Gastroesophageal sphincter (tissue), 4 donors: ENCODE measurements at regions not wholly inside any gene's neighbourhood (a gene's known extent, or its start where the extent isn't known, plus 50 kb on each side); places are given as distances from the start of the nearest gene placed in this dataset.

ENCODE experiments used
- ATAC-seq: fragments of 150-250 bp; one replicate; pipeline ENCODE4 v1.9.1; 2016; ENCODE audit warnings: mild to moderate bottlenecking, moderate library complexity
- H3K27ac ChIP-seq, 4 donors: fragments of 200-600 bp; sonication (generic) in 3 of 4; 1 replicate in 3 of 4; 2 replicates in 1 of 4; pipeline ENCODE4 v1.5.1; 2016 to 2019
- H3K27me3 ChIP-seq: fragments of 200-600 bp; sonication (generic); one replicate; pipeline ENCODE4 v1.5.1; 2019
- H3K36me3 ChIP-seq, 2 donors: fragments of 200-600 bp; sonication (generic); one replicate each; pipeline ENCODE4 v1.5.1; 2019; ENCODE audit warnings: control low read depth in 1 of 2
- H3K4me1 ChIP-seq, 3 donors: fragments of 200-600 bp; sonication (generic); 1 replicate in 2 of 3; 2 replicates in 1 of 3; pipeline ENCODE4 v1.5.1; 2016 to 2019; ENCODE audit warnings: control low read depth in 2 of 3
- H3K4me3 ChIP-seq, 2 donors: fragments of 200-600 bp; sonication (generic); one replicate each; pipeline ENCODE4 v1.5.1; 2019; ENCODE audit warnings: mild to moderate bottlenecking in 1 of 2, moderate library complexity in 1 of 2
- H3K9me3 ChIP-seq, 3 donors: fragments of 200-600 bp; sonication (generic); one replicate each; pipeline ENCODE4 v1.5.1; 2017 to 2019; ENCODE audit warnings: control low read depth in 2 of 3
- CTCF ChIP-seq, 4 experiments: fragments of 200-600 bp in 2 of 4; fragments of 450-650 bp in 2 of 4; sonication (generic) in 1 of 4; IDR thresholded peaks; one replicate each; pipeline ENCODE4 v1.5.1; 2017 to 2019; ENCODE audit warnings: antibody characterized with exemption in 4 of 4, mild to moderate bottlenecking in 2 of 4, moderate library complexity in 2 of 4
- EP300 ChIP-seq: sonication (generic); formaldehyde crosslinking; IDR thresholded peaks from one replicate; pipeline ENCODE4 v1.6.1; 2017; ENCODE audit warnings: antibody characterized with exemption, mild to moderate bottlenecking
- POLR2A ChIP-seq, 2 donors: fragments of 450-650 bp; IDR thresholded peaks; one replicate each; pipeline ENCODE4 v1.6.1; 2017; ENCODE audit warnings: antibody characterized with exemption in 2 of 2, mild to moderate bottlenecking in 2 of 2, moderate library complexity in 1 of 2
- POLR2AphosphoS5 ChIP-seq: sonication (generic); formaldehyde crosslinking; IDR thresholded peaks from one replicate; pipeline ENCODE4 v1.6.1; 2017; ENCODE audit warnings: antibody characterized with exemption
- WGBS, 2 donors: methylation state at CpG; one replicate each; pipeline ENCODE4 v1.1.5; 2018; ENCODE audit warnings: low coverage in 1 of 2; 5-methylcytosine and 5-hydroxymethylcytosine counted together

- no peaks in the 10 kb centered on the region for H3K27me3 ChIP-seq
- TF ChIP-seq POLR2AphosphoS5 (no peak), CTCF (IDR thresholded peaks at IDR 0.05) (no peak), POLR2A (IDR thresholded peaks at IDR 0.05) (no peak), EP300 (no peak)
- H3K4me1 ChIP-seq = no peaks in the 10 kb centered on the region
- no peak for ATAC-seq
- H3K9me3 ChIP-seq = no peaks in the 10 kb centered on the region
- H3K27ac ChIP-seq = no peak overlapping the region
- H3K36me3 ChIP-seq = no peaks in the 10 kb centered on the region
- H3K4me3 ChIP-seq = no peak overlapping the region
Observed at GRCh38 chr11:23272095-23272494, 411.8 kb upstream of the CCDC179 start.

- Histone ChIP-seq H3K27ac (no peak overlapping the region), H3K27me3 (no peaks in the 10 kb centered on the region), H3K4me1 (no peaks in the 10 kb centered on the region), H3K36me3 (no peaks in the 10 kb centered on the region), H3K4me3 (no peak overlapping the region), H3K9me3 (no peaks in the 10 kb centered on the region)
- ATAC-seq = no peak
- 67 to 89% methylated on average over 4 of the region's 4 CpGs for WGBS, 2 donors
- no peak for TF ChIP-seq POLR2A (IDR thresholded peaks at IDR 0.05)
- TF ChIP-seq POLR2AphosphoS5 = no peak
- TF ChIP-seq CTCF (IDR thresholded peaks at IDR 0.05) = no peak
- TF ChIP-seq EP300 = no peak
Observed at GRCh38 chr11:23278121-23278520, 417.8 kb upstream of the CCDC179 start.

- 73 to 76% methylated on average over 2 of the region's 2 CpGs for WGBS, 2 donors
- H3K9me3 ChIP-seq = no peaks in the 10 kb centered on the region
- H3K4me3 ChIP-seq = no peak overlapping the region
- no peaks in the 10 kb centered on the region for H3K4me1 ChIP-seq
- no peak for ATAC-seq
- no peaks in the 10 kb centered on the region for H3K27me3 ChIP-seq
- no peaks in the 10 kb centered on the region for H3K36me3 ChIP-seq
- no peak for TF ChIP-seq EP300
- TF ChIP-seq POLR2A (IDR thresholded peaks at IDR 0.05) = no peak
- no peak for TF ChIP-seq CTCF (IDR thresholded peaks at IDR 0.05)
- no peak for TF ChIP-seq POLR2AphosphoS5
- H3K27ac ChIP-seq = no peak overlapping the region
Observed at GRCh38 chr11:23280088-23280487, 419.8 kb upstream of the CCDC179 start.

GRCh38 chr11:23283666-23284065 is 423.4 kb upstream of the CCDC179 start:
- H3K9me3 ChIP-seq = no peaks in the 10 kb centered on the region
- WGBS, 2 donors = 80 to 100% methylated on average over 1 of the region's 1 CpG
- H3K27me3 ChIP-seq = no peaks in the 10 kb centered on the region
- no peak overlapping the region for H3K27ac ChIP-seq
- H3K36me3 ChIP-seq = no peaks in the 10 kb centered on the region
- ATAC-seq = no peak
- TF ChIP-seq EP300 (no peak), POLR2AphosphoS5 (no peak), CTCF (IDR thresholded peaks at IDR 0.05) (no peak), POLR2A (IDR thresholded peaks at IDR 0.05) (no peak)
- no peak overlapping the region for H3K4me3 ChIP-seq
- no peaks in the 10 kb centered on the region for H3K4me1 ChIP-seq

GRCh38 chr11:23284631-23285030 is 424.4 kb upstream of the CCDC179 start:
- Histone ChIP-seq H3K4me1 (no peaks in the 10 kb centered on the region), H3K36me3 (no peaks in the 10 kb centered on the region), H3K27ac (no peak overlapping the region), H3K27me3 (no peaks in the 10 kb centered on the region), H3K4me3 (no peak overlapping the region), H3K9me3 (no peaks in the 10 kb centered on the region)
- ATAC-seq = no peak
- TF ChIP-seq CTCF (IDR thresholded peaks at IDR 0.05) (no peak), EP300 (no peak), POLR2AphosphoS5 (no peak), POLR2A (IDR thresholded peaks at IDR 0.05) (no peak)
